ENCODE measurements at regions not wholly inside any gene's neighbourhood (a gene's known extent, or its start where the extent isn't known, plus 50 kb on each side); places are given as distances from the start of the nearest gene placed in this dataset.
A peak's percentile ranks its signal among the peaks of the same experiment; 100 is the strongest.

DNA sequence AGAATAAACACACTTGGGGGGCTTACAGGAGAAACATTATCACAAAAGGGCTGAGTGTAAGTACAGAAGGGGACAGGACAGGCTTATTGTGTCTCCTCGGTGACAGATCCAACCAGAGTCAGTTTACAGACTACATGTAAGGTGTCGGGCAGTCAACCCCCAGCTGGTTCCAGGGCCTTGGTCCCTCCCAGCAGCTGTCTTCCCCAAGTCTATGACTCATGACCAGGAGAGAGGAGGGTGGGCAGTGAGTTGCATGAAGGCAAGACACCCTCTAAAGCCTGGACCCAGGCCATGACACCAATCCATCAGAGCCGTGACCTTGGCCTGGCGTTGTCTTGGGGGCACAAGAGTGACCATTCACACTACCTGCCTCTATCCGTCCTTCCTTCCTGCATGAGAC is 276.2 kb upstream of the CCL2 start (continued):
- no peak for TF ChIP-seq ZBTB33 (IDR thresholded peaks at IDR 0.05)
- TF ChIP-seq MTA2 (IDR thresholded peaks at IDR 0.05; ENCODE audit: low read depth), result no peak
- no peak for TF ChIP-seq RAD51 (IDR thresholded peaks at IDR 0.05)
- TF ChIP-seq IKZF1 (conservative IDR thresholded peaks at IDR 0.05), result no peak

DNA sequence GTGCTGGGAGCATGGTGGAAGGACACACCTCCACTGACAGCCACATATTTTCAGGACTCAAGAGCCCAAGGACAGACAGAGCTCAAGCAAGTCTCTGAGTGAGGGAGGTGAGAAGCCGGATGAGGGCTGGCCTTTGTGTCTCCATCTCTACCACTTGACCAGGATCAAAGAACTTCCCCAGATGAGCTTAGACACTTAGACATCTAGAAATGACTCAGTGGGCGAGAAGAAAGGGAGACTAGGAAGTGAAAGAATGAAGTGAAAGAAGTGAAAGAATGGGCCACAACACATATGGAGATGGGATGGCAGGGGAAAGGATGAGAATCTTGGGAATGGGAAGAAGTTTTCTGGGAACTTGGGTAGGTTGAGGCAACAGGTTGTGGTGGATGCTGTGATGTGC is 274.9 kb upstream of the CCL2 start:
- BruUV-seq (replicated peaks), result no TSS peak
- H3K79me2 ChIP-seq (ENCODE audit: control insufficient read depth, insufficient read depth, low read length), result no peaks in the 10 kb centered on the region
- no peak overlapping the region for H2AFZ ChIP-seq (ENCODE audit: control insufficient read depth, low read depth, low read length)
- DNase-seq (ENCODE audit: low read depth, low spot score), result peak; percentile 46
- POLR2A ChIA-PET, result no interaction called here
- intact Hi-C loops (cut with micrococcal nuclease; ENCODE audit: unreplicated experiment), result no loop called here
- RAD21 ChIA-PET (ENCODE audit: unreplicated experiment), result no interaction called here
- no peak overlapping the region for H3K4me2 ChIP-seq (ENCODE audit: control insufficient read depth, insufficient read depth)
- in situ Hi-C loops (cut with MboI), result no loop called here
- H3K4me3 ChIP-seq, result no peak overlapping the region
- no peak overlapping the region for H3K9ac ChIP-seq (ENCODE audit: control insufficient read depth, insufficient read depth, low read length)
- SMC1A ChIA-PET (ENCODE audit: uncharacterized antibody, unreplicated experiment), result interaction anchor here (0.7 to 1.4 kb wide), 3 partner anchors 8 to 15 kb away, joined by 3 to 5 read pairs (median 4); no protein-coding TSS in a partner anchor
- H3K4me1 ChIP-seq (ENCODE audit: control insufficient read depth, insufficient read depth, low read length), result peaks cover 14% of the 10 kb centered on the region
- ATAC-seq, result peak; percentile 70
- peak; percentile 71 for FAIRE-seq
- WGBS (ENCODE audit: insufficient coverage, insufficient replicate concordance, low lambda C conversion rate, missing lambda C conversion rate), result 0% methylated on average over 2 of the region's 2 CpGs
- H3K9me3 ChIP-seq (replicated peaks; ENCODE audit: control insufficient read depth, insufficient read depth, low read length), result no peaks in the 10 kb centered on the region; the same call in 2 of the 3 replicates
- CTCF ChIA-PET, result no interaction called here
- no peaks in the 10 kb centered on the region for H4K20me1 ChIP-seq (ENCODE audit: control insufficient read depth, insufficient read depth)
- H3K27me3 ChIP-seq (replicated peaks in 1 of 2; ENCODE audit: control insufficient read depth in 2 of 2, insufficient read depth in 2 of 2, low read length in 1 of 2), result no peaks in the 10 kb centered on the region; a peak in 1 of 4 replicates
- H3K36me3 ChIP-seq (ENCODE audit: control insufficient read depth in 2 of 2, insufficient read depth in 2 of 2, low read length in 1 of 2), result no peaks in the 10 kb centered on the region
- no peak overlapping the region for H3K27ac ChIP-seq (ENCODE audit: control insufficient read depth, insufficient read depth)
- TF ChIP-seq EED (IDR thresholded peaks at IDR 0.05; ENCODE audit: low read depth) (peak; percentile 98), BCL11A (IDR thresholded peaks at IDR 0.05; ENCODE audit: low read depth, low read length) (peak; percentile 41; the same call in 1 of the 2 replicates), NFIC (IDR thresholded peaks at IDR 0.05; ENCODE audit: low read depth, low read length) (0 out of 2 replicates have a peak, but pooled peaks have one; percentile 51), SIN3A (IDR thresholded peaks at IDR 0.05; ENCODE audit: low read depth, low read length) (no peak), MTA3 (IDR thresholded peaks at IDR 0.05; ENCODE audit: borderline replicate concordance, low read length) (no peak), TCF7 (IDR thresholded peaks at IDR 0.05; ENCODE audit: borderline replicate concordance) (peak; percentile 87), ATF7 (IDR thresholded peaks at IDR 0.05; ENCODE audit: low read depth) (no peak), SREBF1 (IDR thresholded peaks at IDR 0.05; ENCODE audit: low read length) (no peak), CHD4 (IDR thresholded peaks at IDR 0.05) (no peak), DPF2 (IDR thresholded peaks at IDR 0.05) (peak; percentile 48; the same call in 1 of the 2 replicates), JUNB (IDR thresholded peaks at IDR 0.05) (peak; percentile 83), POLR2A (IDR thresholded peaks at IDR 0.05; ENCODE audit: low read depth, low read length) (no peak), ETV6 (conservative IDR thresholded peaks at IDR 0.05 in 1 of 2, IDR thresholded peaks at IDR 0.05 in 1 of 2; ENCODE audit: borderline replicate concordance in 1 of 2, low read depth in 1 of 2) (peak in 1 of 2 experiments; percentile 54; a peak in 1 of 4 replicates), STAT3 (IDR thresholded peaks at IDR 0.05; ENCODE audit: low read depth, low read length) (no peak), KAT2A (conservative IDR thresholded peaks at IDR 0.05; ENCODE audit: control insufficient read depth, low read depth, low read length) (no peak), BCLAF1 (IDR thresholded peaks at IDR 0.05) (no peak), HDAC6 (IDR thresholded peaks at IDR 0.05; ENCODE audit: unreplicated experiment) (no peak), NBN (IDR thresholded peaks at IDR 0.05) (no peak), IKZF1 (conservative IDR thresholded peaks at IDR 0.05) (peak; percentile 84)

Measured in GM12878 (cell line).